ENCODE measurements at regions not wholly inside any gene's neighbourhood (a gene's known extent, or its start where the extent isn't known, plus 50 kb on each side); places are given as distances from the start of the nearest gene placed in this dataset.
"Not testable (repeated sequence)": the region's sequence is repeated elsewhere in the genome, so short reads cannot be mapped to it uniquely, and the experiment has no call there.

GRCh38 chr5:96321345-96321744 is 111.7 kb downstream of the PCSK1 start:
- intact Hi-C loops (cut with micrococcal nuclease; ENCODE audit: unreplicated experiment): no loop called here
- Histone ChIP-seq H3K4me3 (ENCODE audit: low read depth, low read length, poor library complexity, severe bottlenecking) (no peak overlapping the region), H3K27ac (ENCODE audit: low read depth, low read length, poor library complexity, severe bottlenecking) (no peak overlapping the region), H3K36me3 (ENCODE audit: insufficient read depth, low read length, poor library complexity, severe bottlenecking) (no peaks in the 10 kb centered on the region), H3K27me3 (replicated peaks; ENCODE audit: insufficient read depth, low read depth, low read length, poor library complexity) (no peaks in the 10 kb centered on the region), H3K4me1 (ENCODE audit: insufficient read depth, low read length, poor library complexity, severe bottlenecking) (no peaks in the 10 kb centered on the region), H3K9me3 (ENCODE audit: low read depth, low read length, poor library complexity, severe bottlenecking) (no peaks in the 10 kb centered on the region)
- no peak for TF ChIP-seq EZH2 (IDR thresholded peaks at IDR 0.05; ENCODE audit: borderline replicate concordance, low read depth, low read length, poor library complexity, severe bottlenecking)
- no peak for TF ChIP-seq CTCF (conservative IDR thresholded peaks at IDR 0.05; ENCODE audit: low read depth, low read length)
- CTCF ChIA-PET: no interaction called here
- DNase-seq (ENCODE audit: low spot score): no peak
- POLR2A ChIA-PET (ENCODE audit: low non-redundant PET): no interaction called here
- no TSS peak for BruUV-seq (replicated peaks)

GRCh38 chr5:96320797-96321196 is 112.3 kb downstream of the PCSK1 start:
- no peak overlapping the region for H3K4me3 ChIP-seq (ENCODE audit: low read depth, low read length, poor library complexity, severe bottlenecking)
- no peaks in the 10 kb centered on the region for H3K4me1 ChIP-seq (ENCODE audit: insufficient read depth, low read length, poor library complexity, severe bottlenecking)
- TF ChIP-seq EZH2 (IDR thresholded peaks at IDR 0.05; ENCODE audit: borderline replicate concordance, low read depth, low read length, poor library complexity, severe bottlenecking) (no peak), CTCF (conservative IDR thresholded peaks at IDR 0.05; ENCODE audit: low read depth, low read length) (no peak)
- DNase-seq (ENCODE audit: low spot score): no peak
- ChIA-PET CTCF (no interaction called here), POLR2A (ENCODE audit: low non-redundant PET) (no interaction called here)
- H3K27me3 ChIP-seq (replicated peaks; ENCODE audit: insufficient read depth, low read depth, low read length, poor library complexity): no peaks in the 10 kb centered on the region
- H3K27ac ChIP-seq (ENCODE audit: low read depth, low read length, poor library complexity, severe bottlenecking): no peak overlapping the region
- no TSS peak for BruUV-seq (replicated peaks)
- no peaks in the 10 kb centered on the region for H3K9me3 ChIP-seq (ENCODE audit: low read depth, low read length, poor library complexity, severe bottlenecking)
- no peaks in the 10 kb centered on the region for H3K36me3 ChIP-seq (ENCODE audit: insufficient read depth, low read length, poor library complexity, severe bottlenecking)
- intact Hi-C loops (cut with micrococcal nuclease; ENCODE audit: unreplicated experiment): no loop called here

GRCh38 chr5:96319981-96320739 is 112.9 kb downstream of the PCSK1 start:
- DNase-seq (ENCODE audit: low spot score); intact Hi-C loops (cut with micrococcal nuclease; ENCODE audit: unreplicated experiment); H3K36me3 ChIP-seq (ENCODE audit: insufficient read depth, low read length, poor library complexity, severe bottlenecking); POLR2A ChIA-PET (ENCODE audit: low non-redundant PET); BruUV-seq (replicated peaks); H3K9me3 ChIP-seq (ENCODE audit: low read depth, low read length, poor library complexity, severe bottlenecking); H3K27me3 ChIP-seq (replicated peaks; ENCODE audit: insufficient read depth, low read depth, low read length, poor library complexity); CTCF ChIA-PET; H3K4me1 ChIP-seq (ENCODE audit: insufficient read depth, low read length, poor library complexity, severe bottlenecking); H3K4me3 ChIP-seq (ENCODE audit: low read depth, low read length, poor library complexity, severe bottlenecking); H3K27ac ChIP-seq (ENCODE audit: low read depth, low read length, poor library complexity, severe bottlenecking): not testable (repeated sequence)

GRCh38 chr5:96318569-96319110 is 114.4 kb downstream of the PCSK1 start:
- BruUV-seq (replicated peaks): no TSS peak
- intact Hi-C loops (cut with micrococcal nuclease; ENCODE audit: unreplicated experiment): no loop called here
- Histone ChIP-seq H3K4me1 (ENCODE audit: insufficient read depth, low read length, poor library complexity, severe bottlenecking) (no peaks in the 10 kb centered on the region), H3K36me3 (ENCODE audit: insufficient read depth, low read length, poor library complexity, severe bottlenecking) (no peaks in the 10 kb centered on the region), H3K27me3 (replicated peaks; ENCODE audit: insufficient read depth, low read depth, low read length, poor library complexity) (no peaks in the 10 kb centered on the region), H3K27ac (ENCODE audit: low read depth, low read length, poor library complexity, severe bottlenecking) (no peak overlapping the region), H3K9me3 (ENCODE audit: low read depth, low read length, poor library complexity, severe bottlenecking) (no peaks in the 10 kb centered on the region), H3K4me3 (ENCODE audit: low read depth, low read length, poor library complexity, severe bottlenecking) (no peak overlapping the region)
- ChIA-PET POLR2A (ENCODE audit: low non-redundant PET) (no interaction called here), CTCF (no interaction called here)
- TF ChIP-seq EZH2 (IDR thresholded peaks at IDR 0.05; ENCODE audit: borderline replicate concordance, low read depth, low read length, poor library complexity, severe bottlenecking): no peak
- no peak for TF ChIP-seq CTCF (conservative IDR thresholded peaks at IDR 0.05; ENCODE audit: low read depth, low read length)
- DNase-seq (ENCODE audit: low spot score): no peak
